ENCODE measurements at regions not wholly inside any gene's neighbourhood (a gene's known extent, or its start where the extent isn't known, plus 50 kb on each side); places are given as distances from the start of the nearest gene placed in this dataset.
"Not testable (repeated sequence)": the region's sequence is repeated elsewhere in the genome, so short reads cannot be mapped to it uniquely, and the experiment has no call there.

GRCh38 chr15:19965574-19965973, 576.0 kb downstream of the GOLGA6L6 start:
- H3K27me3 Mint-ChIP-seq (ENCODE audit: low read depth); DNase-seq (ENCODE audit: low spot score); H3K36me3 Mint-ChIP-seq (ENCODE audit: low read depth); H3K27ac Mint-ChIP-seq; H3K4me1 Mint-ChIP-seq (ENCODE audit: low read depth); H3K4me3 Mint-ChIP-seq: not testable (repeated sequence)
- H3K9me3 Mint-ChIP-seq, result peaks cover 43% of the 10 kb centered on the region

- not testable (repeated sequence) for H3K36me3 Mint-ChIP-seq (ENCODE audit: low read depth); H3K4me1 Mint-ChIP-seq (ENCODE audit: low read depth); DNase-seq (ENCODE audit: low spot score); H3K27me3 Mint-ChIP-seq (ENCODE audit: low read depth); H3K27ac Mint-ChIP-seq; H3K4me3 Mint-ChIP-seq
- peaks cover 50% of the 10 kb centered on the region for H3K9me3 Mint-ChIP-seq
Observed at GRCh38 chr15:19964480-19964879, 577.1 kb downstream of the GOLGA6L6 start.

GRCh38 chr15:19956124-19956796, 585.3 kb downstream of the GOLGA6L6 start:
- Mint-ChIP-seq H3K9me3 (peaks cover 42% of the 10 kb centered on the region), H3K27ac (no peak overlapping the region), H3K4me1 (ENCODE audit: low read depth) (no peaks in the 10 kb centered on the region), H3K27me3 (ENCODE audit: low read depth) (no peaks in the 10 kb centered on the region), H3K4me3 (no peak overlapping the region), H3K36me3 (ENCODE audit: low read depth) (peaks cover 2% of the 10 kb centered on the region)
- no peak for DNase-seq (ENCODE audit: low spot score)

- Mint-ChIP-seq H3K36me3 (ENCODE audit: low read depth) (no peaks in the 10 kb centered on the region), H3K27me3 (ENCODE audit: low read depth) (no peaks in the 10 kb centered on the region), H3K27ac (no peak overlapping the region), H3K4me3 (no peak overlapping the region), H3K9me3 (peaks cover 23% of the 10 kb centered on the region), H3K4me1 (ENCODE audit: low read depth) (no peaks in the 10 kb centered on the region)
- DNase-seq (ENCODE audit: low spot score), result no peak
Observed at GRCh38 chr15:19944261-19944888, 597.2 kb downstream of the GOLGA6L6 start.

- no peaks in the 10 kb centered on the region for H3K4me1 Mint-ChIP-seq (ENCODE audit: low read depth)
- no peaks in the 10 kb centered on the region for H3K36me3 Mint-ChIP-seq (ENCODE audit: low read depth)
- H3K9me3 Mint-ChIP-seq, result peaks cover 25% of the 10 kb centered on the region
- no peaks in the 10 kb centered on the region for H3K27me3 Mint-ChIP-seq (ENCODE audit: low read depth)
- no peak overlapping the region for H3K27ac Mint-ChIP-seq
- H3K4me3 Mint-ChIP-seq, result no peak overlapping the region
- no peak for DNase-seq (ENCODE audit: low spot score)
Observed at GRCh38 chr15:19943515-19943914, 598.1 kb downstream of the GOLGA6L6 start.

GRCh38 chr15:19903281-19903680, 638.3 kb downstream of the GOLGA6L6 start:
- not testable (repeated sequence) for DNase-seq (ENCODE audit: low spot score); H3K4me1 Mint-ChIP-seq (ENCODE audit: low read depth); H3K4me3 Mint-ChIP-seq; H3K27me3 Mint-ChIP-seq (ENCODE audit: low read depth); H3K27ac Mint-ChIP-seq
- Mint-ChIP-seq H3K9me3 (peaks cover 31% of the 10 kb centered on the region), H3K36me3 (ENCODE audit: low read depth) (peaks cover 14% of the 10 kb centered on the region)

GRCh38 chr15:19902388-19902787, 639.2 kb downstream of the GOLGA6L6 start:
- Mint-ChIP-seq H3K36me3 (ENCODE audit: low read depth) (peaks cover 14% of the 10 kb centered on the region), H3K9me3 (peaks cover 35% of the 10 kb centered on the region)
- not testable (repeated sequence) for H3K4me3 Mint-ChIP-seq; H3K4me1 Mint-ChIP-seq (ENCODE audit: low read depth); H3K27ac Mint-ChIP-seq; DNase-seq (ENCODE audit: low spot score); H3K27me3 Mint-ChIP-seq (ENCODE audit: low read depth)

GRCh38 chr15:19901414-19901813, 640.2 kb downstream of the GOLGA6L6 start:
- H3K27ac Mint-ChIP-seq; DNase-seq (ENCODE audit: low spot score); H3K4me1 Mint-ChIP-seq (ENCODE audit: low read depth); H3K4me3 Mint-ChIP-seq; H3K27me3 Mint-ChIP-seq (ENCODE audit: low read depth): not testable (repeated sequence)
- H3K9me3 Mint-ChIP-seq, result peaks cover 41% of the 10 kb centered on the region
- H3K36me3 Mint-ChIP-seq (ENCODE audit: low read depth), result peaks cover 14% of the 10 kb centered on the region

- H3K27me3 Mint-ChIP-seq (ENCODE audit: low read depth), result no peaks in the 10 kb centered on the region
- H3K9me3 Mint-ChIP-seq, result peaks cover 51% of the 10 kb centered on the region
- no peak overlapping the region for H3K4me3 Mint-ChIP-seq
- H3K4me1 Mint-ChIP-seq (ENCODE audit: low read depth), result no peaks in the 10 kb centered on the region
- DNase-seq (ENCODE audit: low spot score), result no peak
- H3K27ac Mint-ChIP-seq, result no peak overlapping the region
- peaks cover 14% of the 10 kb centered on the region for H3K36me3 Mint-ChIP-seq (ENCODE audit: low read depth)
Observed at GRCh38 chr15:19899021-19899824, 642.4 kb downstream of the GOLGA6L6 start.

- H3K4me1 Mint-ChIP-seq (ENCODE audit: low read depth); H3K4me3 Mint-ChIP-seq; H3K27me3 Mint-ChIP-seq (ENCODE audit: low read depth); DNase-seq (ENCODE audit: low spot score); H3K36me3 Mint-ChIP-seq (ENCODE audit: low read depth); H3K27ac Mint-ChIP-seq: not testable (repeated sequence)
- H3K9me3 Mint-ChIP-seq, result peaks cover 29% of the 10 kb centered on the region
Observed at GRCh38 chr15:19888811-19889210, 652.8 kb downstream of the GOLGA6L6 start.

GRCh38 chr15:19844061-19844460, 697.5 kb downstream of the GOLGA6L6 start:
- not testable (repeated sequence) for H3K27me3 Mint-ChIP-seq (ENCODE audit: low read depth); H3K4me3 Mint-ChIP-seq; DNase-seq (ENCODE audit: low spot score); H3K36me3 Mint-ChIP-seq (ENCODE audit: low read depth); H3K27ac Mint-ChIP-seq; H3K4me1 Mint-ChIP-seq (ENCODE audit: low read depth)
- H3K9me3 Mint-ChIP-seq, result peaks cover 20% of the 10 kb centered on the region
